Endothelial cell of umbilical vein (primary cell): ENCODE measurements at regions not wholly inside any gene's neighbourhood (a gene's known extent, or its start where the extent isn't known, plus 50 kb on each side); places are given as distances from the start of the nearest gene placed in this dataset.
"Not testable (repeated sequence)": the region's sequence is repeated elsewhere in the genome, so short reads cannot be mapped to it uniquely, and the experiment has no call there.

Experiments
- CTCF ChIP-seq, 2 donors: IDR thresholded peaks; 1 replicate in 1 of 2; 2 replicates in 1 of 2; pipeline ENCODE4 v1.5.1; 2011; ENCODE audit warnings: low read length in 2 of 2, mild to moderate bottlenecking in 2 of 2, moderate library complexity in 2 of 2, control low read depth in 1 of 2, inconsistent platforms in 1 of 2, low read depth in 1 of 2; ENCODE audit not compliant: insufficient read depth in 1 of 2; ENCODE audit errors: extremely low read depth in 1 of 2
- EZH2 ChIP-seq: IDR thresholded peaks from 2 replicates; pipeline ENCODE4 v1.6.1; 2012; ENCODE audit warnings: borderline replicate concordance, low read depth, mild to moderate bottlenecking, moderate library complexity, low read length, inconsistent platforms; ENCODE audit not compliant: severe bottlenecking
- GATA2 ChIP-seq: IDR thresholded peaks from 2 replicates; pipeline ENCODE4 v1.7.0; 2011; ENCODE audit warnings: low read depth, mild to moderate bottlenecking, moderate library complexity, mixed read lengths, low read length; ENCODE audit not compliant: insufficient read length, insufficient read depth
- JUN ChIP-seq: IDR thresholded peaks from 2 replicates; pipeline ENCODE4 v1.6.1; 2011; ENCODE audit warnings: borderline replicate concordance, low read depth; ENCODE audit not compliant: insufficient read length, insufficient read depth
- POLR2A ChIP-seq: IDR thresholded peaks from 2 replicates; pipeline ENCODE4 v1.6.1; 2012; ENCODE audit warnings: low read depth, mild to moderate bottlenecking, control low read depth, low read length
- POLR2AphosphoS5 ChIP-seq: IDR thresholded peaks from 2 replicates; pipeline ENCODE4 v1.6.1; 2012; ENCODE audit warnings: low read depth, mild to moderate bottlenecking, control low read depth, low read length, moderate library complexity; ENCODE audit not compliant: insufficient read depth

GRCh38 chr6:58011954-58012600 is 694.6 kb downstream of the PRIM2 start:
- not testable (repeated sequence) for TF ChIP-seq CTCF (IDR thresholded peaks at IDR 0.05; ENCODE audit: extremely low read depth in 1 of 2, insufficient read depth in 1 of 2, low read depth in 1 of 2, low read length in 2 of 2); POLR2A; POLR2AphosphoS5; EZH2; JUN; GATA2
